H1 (cell line): ENCODE measurements at regions not wholly inside any gene's neighbourhood (a gene's known extent, or its start where the extent isn't known, plus 50 kb on each side); places are given as distances from the start of the nearest gene placed in this dataset.

Source experiments
- BRCA1 ChIP-seq: IDR thresholded peaks from 2 replicates; pipeline ENCODE4 v1.6.1; 2012; ENCODE audit warnings: low read depth, low read length, improper control_type of control experiment
- CHD1 ChIP-seq: IDR thresholded peaks from 2 replicates; pipeline ENCODE4 v1.6.1; 2012; ENCODE audit warnings: low read depth, low read length, improper control_type of control experiment
- CHD7 ChIP-seq: fragments of 300-600 bp; sonication (generic); IDR thresholded peaks from 2 replicates; pipeline ENCODE4 v1.7.1; 2012; ENCODE audit warnings: low read length, moderate library complexity, mild to moderate bottlenecking, inconsistent platforms; ENCODE audit not compliant: insufficient replicate concordance
- EZH2 ChIP-seq: fragments of 200-600 bp; sonication (generic); IDR thresholded peaks from 2 replicates; pipeline ENCODE4 v1.7.1; 2012; ENCODE audit warnings: low read depth, mild to moderate bottlenecking, moderate library complexity, low read length, inconsistent platforms; ENCODE audit not compliant: severe bottlenecking
- FOSL1 ChIP-seq: IDR thresholded peaks from 2 replicates; pipeline ENCODE4 v1.6.1; 2011; ENCODE audit warnings: mild to moderate bottlenecking, low read depth, low read length, moderate library complexity; ENCODE audit not compliant: insufficient read depth
- HDAC2 ChIP-seq, 2 experiments: fragments of 300-600 bp in 1 of 2; sonication (generic) in 1 of 2; IDR thresholded peaks; 2 replicates each; pipeline ENCODE4 v1.6.1; 2011 to 2012; ENCODE audit warnings: low read depth in 2 of 2, low read length in 2 of 2, mild to moderate bottlenecking in 2 of 2, moderate library complexity in 2 of 2, borderline replicate concordance in 1 of 2, inconsistent platforms in 1 of 2
- HDAC6 ChIP-seq: IDR thresholded peaks from one replicate; pipeline ENCODE4 v1.7.1; 2012; ENCODE audit warnings: low read depth, mild to moderate bottlenecking, inconsistent platforms, low read length, moderate library complexity
- JUND ChIP-seq: IDR thresholded peaks from 2 replicates; pipeline ENCODE4 v1.6.1; 2011; ENCODE audit warnings: mild to moderate bottlenecking, improper control_type of control experiment, low read length
- NANOG ChIP-seq: IDR thresholded peaks from 2 replicates; pipeline ENCODE4 v1.6.1; 2011; ENCODE audit warnings: low read length, low read depth, mild to moderate bottlenecking, inconsistent platforms; ENCODE audit not compliant: insufficient read depth, poor library complexity, severe bottlenecking
- PHF8 ChIP-seq: fragments of 200-600 bp; sonication (generic); conservative IDR thresholded peaks from 2 replicates; pipeline ENCODE4 v1.7.1; 2012; ENCODE audit warnings: low read depth, mild to moderate bottlenecking, inconsistent platforms, low read length, moderate library complexity
- RBBP5 ChIP-seq: IDR thresholded peaks from 2 replicates; pipeline ENCODE4 v1.7.1; 2012; ENCODE audit warnings: low read depth, mild to moderate bottlenecking, inconsistent platforms, low read length, moderate library complexity, borderline replicate concordance
- SIRT6 ChIP-seq: IDR thresholded peaks from one replicate; pipeline ENCODE4 v1.7.1; 2012; ENCODE audit warnings: low read length, inconsistent platforms

GRCh38 chr2:21667638-21668037, 543.9 kb downstream of the TDRD15 start (continued):
- TF ChIP-seq CHD7 (no peak), SIRT6 (no peak), BRCA1 (no peak), EZH2 (no peak), FOSL1 (no peak), PHF8 (no peak), JUND (no peak), HDAC6 (no peak), HDAC2 (IDR thresholded peaks at IDR 0.05; ENCODE audit: borderline replicate concordance in 1 of 2, low read depth in 2 of 2, low read length in 2 of 2) (no peak), CHD1 (no peak), RBBP5 (no peak), NANOG (no peak)
